Esophagus muscularis mucosa (tissue), 4 donors: ENCODE measurements at regions not wholly inside any gene's neighbourhood (a gene's known extent, or its start where the extent isn't known, plus 50 kb on each side); places are given as distances from the start of the nearest gene placed in this dataset.
"Not testable (repeated sequence)": the region's sequence is repeated elsewhere in the genome, so short reads cannot be mapped to it uniquely, and the experiment has no call there.

Experiments used
- DNase-seq: peaks from one replicate; pipeline ENCODE4 v3.0.0-alpha.2; 2017; ENCODE audit errors: extremely low spot score
- H3K27ac ChIP-seq, 4 donors: fragments of 200-600 bp; sonication (generic); replicated peaks in 1 of 4; 1 replicate in 3 of 4; 2 replicates in 1 of 4; pipeline ENCODE4 v1.5.1; 2016 to 2019; ENCODE audit warnings: mild to moderate bottlenecking in 1 of 4
- H3K27me3 ChIP-seq, 4 donors: fragments of 200-600 bp; sonication (generic); one replicate each; pipeline versions ENCODE4 v1.5.1 to v1.6.0; 2016 to 2019
- H3K36me3 ChIP-seq, 4 donors: fragments of 200-600 bp; sonication (generic); one replicate each; pipeline ENCODE4 v1.5.1; 2016 to 2019
- H3K4me1 ChIP-seq, 4 donors: fragments of 200-600 bp; sonication (generic); one replicate each; pipeline ENCODE4 v1.5.1; 2016 to 2019
- H3K4me3 ChIP-seq, 4 donors: fragments of 200-600 bp; sonication (generic); 1 replicate in 2 of 4; 2 replicates in 2 of 4; pipeline ENCODE4 v1.5.1; 2016 to 2019; ENCODE audit warnings: mild to moderate bottlenecking in 4 of 4, moderate library complexity in 1 of 4
- H3K9me3 ChIP-seq, 4 donors: fragments of 200-600 bp; sonication (generic); 1 replicate in 3 of 4; 2 replicates in 1 of 4; pipeline ENCODE4 v1.5.1; 2016 to 2019
- CTCF ChIP-seq, 3 experiments: fragments of 200-600 bp in 2 of 3; fragments of 450-650 bp in 1 of 3; sonication (generic) in 2 of 3; IDR thresholded peaks; one replicate each; pipeline ENCODE4 v1.5.1; 2017 to 2019; ENCODE audit warnings: antibody characterized with exemption in 3 of 3, mild to moderate bottlenecking in 2 of 3, moderate library complexity in 1 of 3
- EP300 ChIP-seq: sonication (generic); formaldehyde crosslinking; IDR thresholded peaks from one replicate; pipeline ENCODE4 v1.6.1; 2017; ENCODE audit warnings: antibody characterized with exemption
- POLR2A ChIP-seq: fragments of 450-650 bp; IDR thresholded peaks from one replicate; pipeline ENCODE4 v1.6.1; 2017; ENCODE audit warnings: antibody characterized with exemption, moderate library complexity, mild to moderate bottlenecking, low read depth
- POLR2AphosphoS5 ChIP-seq, 2 donors: sonication (generic); formaldehyde crosslinking; IDR thresholded peaks; one replicate each; pipeline ENCODE4 v1.6.1; 2017; ENCODE audit warnings: antibody characterized with exemption in 2 of 2
- WGBS: methylation state at CpG from one replicate; pipeline ENCODE4 v1.1.5; 2018; 5-methylcytosine and 5-hydroxymethylcytosine counted together
- intact Hi-C: fragments of 100-400 bp; cut with DNase I; formaldehyde crosslinking; loops from one replicate; pipeline ENCODE4 v1.15.1; 2023

GRCh38 chr5:40429258-40430100 is 250.2 kb upstream of the PTGER4 start:
- Histone ChIP-seq H3K36me3 (no peaks in the 10 kb centered on the region), H3K4me1 (peaks cover 0 to 3% (median 0%) of the 10 kb centered on the region in 4 donors), H3K4me3 (no peak overlapping the region), H3K27ac (no peak overlapping the region), H3K9me3 (no peaks in the 10 kb centered on the region), H3K27me3 (no peaks in the 10 kb centered on the region)
- intact Hi-C loops: no loop called here
- TF ChIP-seq POLR2A (no peak), EP300 (no peak), CTCF (IDR thresholded peaks at IDR 0.05) (no peak), POLR2AphosphoS5 (IDR thresholded peaks at IDR 0.05) (peak in 1 of 2 donors; percentile 39)
- 52% methylated on average over 2 of the region's 2 CpGs for WGBS
- DNase-seq: no peak

- intact Hi-C loops: no loop called here
- no peak overlapping the region for H3K27ac ChIP-seq
- no peaks in the 10 kb centered on the region for H3K9me3 ChIP-seq
- no peak for DNase-seq
- TF ChIP-seq POLR2A (no peak), POLR2AphosphoS5 (IDR thresholded peaks at IDR 0.05) (no peak), EP300 (no peak), CTCF (IDR thresholded peaks at IDR 0.05) (no peak)
- H3K36me3 ChIP-seq: no peaks in the 10 kb centered on the region
- no peak overlapping the region for H3K4me3 ChIP-seq
- no peaks in the 10 kb centered on the region for H3K27me3 ChIP-seq
- H3K4me1 ChIP-seq: peaks cover 0 to 3% (median 0%) of the 10 kb centered on the region in 4 donors
- 92% methylated on average over 4 of the region's 4 CpGs for WGBS
Observed at GRCh38 chr5:40428815-40429214, 250.9 kb upstream of the PTGER4 start.

GRCh38 chr5:40428126-40428525 is 251.6 kb upstream of the PTGER4 start:
- Histone ChIP-seq H3K4me3 (no peak overlapping the region), H3K4me1 (peaks cover 0 to 3% (median 0%) of the 10 kb centered on the region in 4 donors), H3K36me3 (no peaks in the 10 kb centered on the region), H3K9me3 (peaks cover 0 to 3% (median 0%) of the 10 kb centered on the region in 4 donors), H3K27ac (no peak overlapping the region), H3K27me3 (no peaks in the 10 kb centered on the region)
- no peak for TF ChIP-seq POLR2A
- no peak for TF ChIP-seq EP300
- no peak for TF ChIP-seq CTCF (IDR thresholded peaks at IDR 0.05)
- no peak for TF ChIP-seq POLR2AphosphoS5 (IDR thresholded peaks at IDR 0.05)
- 50% methylated on average over 1 of the region's 1 CpG for WGBS
- intact Hi-C loops: no loop called here
- no peak for DNase-seq

- WGBS: 78% methylated on average over 8 of the region's 8 CpGs
- H3K27ac ChIP-seq, H3K27me3 ChIP-seq, H3K4me1 ChIP-seq, intact Hi-C loops, H3K4me3 ChIP-seq, H3K36me3 ChIP-seq, DNase-seq, H3K9me3 ChIP-seq: not testable (repeated sequence)
Observed at GRCh38 chr5:40417046-40417810, 262.5 kb upstream of the PTGER4 start.

- H3K4me3 ChIP-seq: no peak overlapping the region
- TF ChIP-seq EP300: no peak
- no peak for TF ChIP-seq POLR2AphosphoS5 (IDR thresholded peaks at IDR 0.05)
- no peak for TF ChIP-seq POLR2A
- no peak for TF ChIP-seq CTCF (IDR thresholded peaks at IDR 0.05)
- H3K9me3 ChIP-seq: peaks cover 0 to 6% (median 2%) of the 10 kb centered on the region in 4 donors
- no peak overlapping the region for H3K27ac ChIP-seq
- H3K4me1 ChIP-seq: no peaks in the 10 kb centered on the region
- no peaks in the 10 kb centered on the region for H3K27me3 ChIP-seq
- intact Hi-C loops: no loop called here
- no peak for DNase-seq
- no peaks in the 10 kb centered on the region for H3K36me3 ChIP-seq
Observed at GRCh38 chr5:40416588-40416987, 263.1 kb upstream of the PTGER4 start.
